GM23338 (cell line): ENCODE measurements at regions not wholly inside any gene's neighbourhood (a gene's known extent, or its start where the extent isn't known, plus 50 kb on each side); places are given as distances from the start of the nearest gene placed in this dataset.

Experiments
- CREB1 ChIP-seq: fragments of 250-450 bp; sonication (Bioruptor Pico); IDR thresholded peaks from 2 replicates; pipeline ENCODE4 v1.5.0; 2020; ENCODE audit warnings: low read depth, mild to moderate bottlenecking, moderate library complexity
- CTCF ChIP-seq, 2 experiments: fragments of 200-600 bp in 1 of 2; sonication (generic) in 1 of 2; conservative IDR thresholded peaks; 2 replicates each; pipeline versions ENCODE4 v1.5.1 to v1.6.1; 2016 to 2017; ENCODE audit warnings: antibody characterized with exemption in 2 of 2, low read depth in 2 of 2, mild to moderate bottlenecking in 2 of 2, moderate library complexity in 1 of 2
- ETS1 ChIP-seq: IDR thresholded peaks from 2 replicates; pipeline ENCODE4 v1.6.1; 2016; ENCODE audit warnings: antibody characterized with exemption
- EZH2 ChIP-seq: fragments of 200-600 bp; sonication (generic); IDR thresholded peaks from one replicate; pipeline ENCODE4 v1.8.0; 2017; ENCODE audit warnings: antibody characterized with exemption, mild to moderate bottlenecking, low read depth; ENCODE audit not compliant: unreplicated experiment
- EZH2phosphoT487 ChIP-seq: fragments of 200-600 bp; sonication (generic); IDR thresholded peaks from one replicate; pipeline ENCODE4 v1.8.1; 2018; ENCODE audit warnings: antibody characterized with exemption; ENCODE audit not compliant: unreplicated experiment
- JUNB ChIP-seq: IDR thresholded peaks from one replicate; pipeline ENCODE4 v1.6.1; 2016; ENCODE audit warnings: antibody characterized with exemption; ENCODE audit not compliant: unreplicated experiment
- NANOG ChIP-seq: IDR thresholded peaks from 2 replicates; pipeline ENCODE4 v1.6.1; 2016; ENCODE audit warnings: antibody characterized with exemption, borderline replicate concordance
- POLR2AphosphoS5 ChIP-seq: IDR thresholded peaks from 2 replicates; pipeline ENCODE4 v1.6.1; 2016; ENCODE audit warnings: antibody characterized with exemption, low read depth
- REST ChIP-seq: IDR thresholded peaks from one replicate; pipeline ENCODE4 v1.6.1; 2018; ENCODE audit warnings: antibody characterized with exemption; ENCODE audit not compliant: unreplicated experiment
- STAT1 ChIP-seq: IDR thresholded peaks from one replicate; pipeline ENCODE4 v1.6.1; 2016; ENCODE audit warnings: antibody characterized with exemption; ENCODE audit not compliant: unreplicated experiment
- ZNF114 ChIP-seq: fragments of 250-450 bp; sonication (Bioruptor Pico); IDR thresholded peaks from 2 replicates; pipeline ENCODE4 v1.5.0; 2020; ENCODE audit warnings: mild to moderate bottlenecking, moderate library complexity
- ZNF331 ChIP-seq: fragments of 250-450 bp; sonication (Bioruptor Pico); IDR thresholded peaks from 2 replicates; pipeline ENCODE4 v1.5.0; 2020; ENCODE audit warnings: low read depth, mild to moderate bottlenecking, moderate library complexity

GRCh38 chr4:177191991-177192390, 117.7 kb upstream of the NEIL3 start:
- TF ChIP-seq CTCF (conservative IDR thresholded peaks at IDR 0.05; ENCODE audit: low read depth in 2 of 2): no peak
- no peak for TF ChIP-seq ZNF114 (CRISPR knock-in tag)
- TF ChIP-seq EZH2: no peak
- TF ChIP-seq POLR2AphosphoS5: no peak
- no peak for TF ChIP-seq EZH2phosphoT487
- no peak for TF ChIP-seq STAT1
- TF ChIP-seq NANOG: no peak
- no peak for TF ChIP-seq CREB1
- TF ChIP-seq ETS1: no peak
- no peak for TF ChIP-seq JUNB
- TF ChIP-seq REST: no peak
- no peak for TF ChIP-seq ZNF331 (CRISPR knock-in tag)
